ENCODE measurements at regions not wholly inside any gene's neighbourhood (a gene's known extent, or its start where the extent isn't known, plus 50 kb on each side); places are given as distances from the start of the nearest gene placed in this dataset.

- TF ChIP-seq CTCF (IDR thresholded peaks at IDR 0.05): no peak
- no peak for TF ChIP-seq POLR2A (IDR thresholded peaks at IDR 0.05)
These were observed 77.3 kb downstream of the SMIM20 start for GRCh38 chr4:25991340-25991739.
